ENCODE measurements at regions not wholly inside any gene's neighbourhood (a gene's known extent, or its start where the extent isn't known, plus 50 kb on each side); places are given as distances from the start of the nearest gene placed in this dataset.
"Not testable (repeated sequence)": the region's sequence is repeated elsewhere in the genome, so short reads cannot be mapped to it uniquely, and the experiment has no call there.

DNA sequence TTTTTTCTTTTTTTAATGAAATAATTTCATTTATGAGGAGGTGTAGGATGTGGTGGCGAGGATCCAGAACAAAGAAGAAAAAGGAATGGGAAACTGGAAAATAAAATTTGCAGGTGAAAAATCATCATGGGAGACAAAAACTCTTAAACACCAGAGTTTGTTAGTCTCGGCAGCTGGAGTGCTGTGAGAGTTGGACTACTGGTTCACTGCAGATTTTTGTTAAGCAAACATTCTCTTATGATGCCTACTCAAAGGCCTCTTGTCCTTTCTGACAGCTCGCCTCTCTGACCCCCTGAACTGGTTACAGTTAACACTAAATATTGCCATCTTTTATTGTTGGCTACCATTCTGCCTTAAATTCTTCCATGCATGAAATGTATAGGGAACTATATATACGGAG lies 152.4 kb upstream of the DPH6 start:
- Histone ChIP-seq H3K36me3 (ENCODE audit: control insufficient read depth, insufficient read depth, low read length) (no peaks in the 10 kb centered on the region), H3K27me3 (ENCODE audit: control insufficient read depth, insufficient read depth, low read length) (no peaks in the 10 kb centered on the region), H3K4me3 (ENCODE audit: low read length) (no peak overlapping the region), H3K4me1 (ENCODE audit: control insufficient read depth, insufficient read depth, low read length) (no peaks in the 10 kb centered on the region), H3K27ac (ENCODE audit: low read length) (no peak overlapping the region), H3K9me3 (ENCODE audit: control insufficient read depth, insufficient read depth, low read length) (no peaks in the 10 kb centered on the region)
- no peaks in the 10 kb centered on the region for H3K36me3 Mint-ChIP-seq
- H3K4me1 Mint-ChIP-seq: no peaks in the 10 kb centered on the region
- ATAC-seq (no peak), DNase-seq (no peak)
- no peak overlapping the region for H3K4me3 Mint-ChIP-seq
- H3K27ac Mint-ChIP-seq: no peak overlapping the region
- peaks cover 0 to 3% of the 10 kb centered on the region in 2 donors for H3K9me3 Mint-ChIP-seq
- no peaks in the 10 kb centered on the region for H3K27me3 Mint-ChIP-seq (ENCODE audit: low read depth in 2 of 2)
- TF ChIP-seq, protein P1, sequence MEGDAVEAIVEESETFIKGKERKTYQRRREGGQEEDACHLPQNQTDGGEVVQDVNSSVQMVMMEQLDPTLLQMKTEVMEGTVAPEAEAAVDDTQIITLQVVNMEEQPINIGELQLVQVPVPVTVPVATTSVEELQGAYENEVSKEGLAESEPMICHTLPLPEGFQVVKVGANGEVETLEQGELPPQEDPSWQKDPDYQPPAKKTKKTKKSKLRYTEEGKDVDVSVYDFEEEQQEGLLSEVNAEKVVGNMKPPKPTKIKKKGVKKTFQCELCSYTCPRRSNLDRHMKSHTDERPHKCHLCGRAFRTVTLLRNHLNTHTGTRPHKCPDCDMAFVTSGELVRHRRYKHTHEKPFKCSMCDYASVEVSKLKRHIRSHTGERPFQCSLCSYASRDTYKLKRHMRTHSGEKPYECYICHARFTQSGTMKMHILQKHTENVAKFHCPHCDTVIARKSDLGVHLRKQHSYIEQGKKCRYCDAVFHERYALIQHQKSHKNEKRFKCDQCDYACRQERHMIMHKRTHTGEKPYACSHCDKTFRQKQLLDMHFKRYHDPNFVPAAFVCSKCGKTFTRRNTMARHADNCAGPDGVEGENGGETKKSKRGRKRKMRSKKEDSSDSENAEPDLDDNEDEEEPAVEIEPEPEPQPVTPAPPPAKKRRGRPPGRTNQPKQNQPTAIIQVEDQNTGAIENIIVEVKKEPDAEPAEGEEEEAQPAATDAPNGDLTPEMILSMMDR (IDR thresholded peaks at IDR 0.05): no peak
- 87% methylated on average over 4 of the region's 4 CpGs for whole genome bisulfite sequencing (ENCODE audit: insufficient coverage)
- intact Hi-C loops (cut with micrococcal nuclease): no loop called here

DNA sequence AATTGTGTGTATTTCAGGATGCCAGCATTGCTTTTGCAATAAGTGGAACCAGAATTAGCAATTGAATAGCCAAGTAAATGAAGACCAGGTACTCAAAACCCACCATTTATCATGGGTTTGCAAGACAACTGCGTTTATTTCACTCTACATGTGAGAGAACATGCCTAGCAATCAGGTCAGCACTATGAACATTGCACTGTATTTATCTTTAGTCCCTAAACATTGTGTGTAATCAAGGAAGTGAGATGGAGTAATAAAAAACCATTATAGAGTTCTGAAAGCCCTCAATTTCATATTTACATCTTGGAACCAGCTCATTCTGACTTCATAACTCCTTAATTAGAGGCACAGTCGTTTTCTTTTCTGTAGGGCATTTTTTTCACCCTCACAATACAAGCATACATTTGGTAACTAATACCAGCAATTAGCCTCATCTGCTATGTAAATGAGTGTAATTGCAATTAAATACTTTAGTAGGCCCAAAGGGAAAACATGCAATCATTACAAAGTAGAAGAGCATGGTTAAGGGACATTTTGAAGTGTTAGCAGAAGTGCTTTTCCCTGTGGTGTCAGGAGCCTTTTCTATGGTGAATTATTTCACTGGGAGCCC lies 153.1 kb upstream of the DPH6 start:
- H3K27me3 Mint-ChIP-seq (ENCODE audit: low read depth in 2 of 2): no peaks in the 10 kb centered on the region
- TF ChIP-seq, protein P1 (IDR thresholded peaks at IDR 0.05): no peak
- no peak overlapping the region for H3K4me3 Mint-ChIP-seq
- WGBS (ENCODE audit: insufficient coverage): 83% methylated on average over 1 of the region's 2 CpGs
- ATAC-seq (no peak), DNase-seq (no peak)
- Histone ChIP-seq H3K36me3 (ENCODE audit: control insufficient read depth, insufficient read depth, low read length) (no peaks in the 10 kb centered on the region), H3K4me3 (ENCODE audit: low read length) (no peak overlapping the region), H3K27ac (ENCODE audit: low read length) (no peak overlapping the region), H3K9me3 (ENCODE audit: control insufficient read depth, insufficient read depth, low read length) (no peaks in the 10 kb centered on the region), H3K27me3 (ENCODE audit: control insufficient read depth, insufficient read depth, low read length) (no peaks in the 10 kb centered on the region), H3K4me1 (ENCODE audit: control insufficient read depth, insufficient read depth, low read length) (no peaks in the 10 kb centered on the region)
- intact Hi-C loops (cut with micrococcal nuclease): no loop called here
- no peaks in the 10 kb centered on the region for H3K4me1 Mint-ChIP-seq
- no peak overlapping the region for H3K27ac Mint-ChIP-seq
- peaks cover 0 to 3% of the 10 kb centered on the region in 2 donors for H3K9me3 Mint-ChIP-seq
- no peaks in the 10 kb centered on the region for H3K36me3 Mint-ChIP-seq

DNA sequence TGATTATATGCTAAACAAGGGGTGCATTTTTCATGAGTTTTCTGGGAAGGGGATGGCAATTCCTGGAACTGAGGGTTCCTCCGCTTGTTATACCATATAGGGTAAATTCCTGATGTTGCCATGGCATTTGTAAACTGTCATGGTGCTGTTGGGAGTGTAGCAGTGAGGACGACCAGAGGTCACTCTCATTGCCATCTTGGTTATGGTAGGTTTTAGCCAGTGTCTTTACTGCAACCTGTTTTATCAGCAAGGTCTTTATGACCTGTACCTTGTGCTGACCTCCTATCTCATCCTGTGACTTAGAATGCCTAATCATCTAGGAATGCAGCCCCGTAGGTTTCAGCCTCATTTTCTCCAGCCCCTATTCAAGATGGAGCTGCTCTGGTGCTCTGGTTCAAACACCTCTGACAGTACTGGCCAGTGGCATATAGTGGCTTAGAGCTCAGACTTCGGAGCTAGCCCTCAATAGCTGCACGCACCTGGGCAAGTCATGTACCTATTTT lies 154.2 kb upstream of the DPH6 start:
- H3K9me3 ChIP-seq (ENCODE audit: control insufficient read depth, insufficient read depth, low read length); H3K9me3 Mint-ChIP-seq; H3K4me3 ChIP-seq (ENCODE audit: low read length); H3K27me3 ChIP-seq (ENCODE audit: control insufficient read depth, insufficient read depth, low read length); H3K27me3 Mint-ChIP-seq (ENCODE audit: low read depth in 2 of 2); DNase-seq; H3K4me1 ChIP-seq (ENCODE audit: control insufficient read depth, insufficient read depth, low read length); H3K27ac ChIP-seq (ENCODE audit: low read length); H3K36me3 ChIP-seq (ENCODE audit: control insufficient read depth, insufficient read depth, low read length); H3K27ac Mint-ChIP-seq; ATAC-seq; H3K36me3 Mint-ChIP-seq; H3K4me3 Mint-ChIP-seq; H3K4me1 Mint-ChIP-seq; intact Hi-C loops (cut with micrococcal nuclease): not testable (repeated sequence)
- WGBS (ENCODE audit: insufficient coverage): 92% methylated on average over 4 of the region's 5 CpGs

DNA sequence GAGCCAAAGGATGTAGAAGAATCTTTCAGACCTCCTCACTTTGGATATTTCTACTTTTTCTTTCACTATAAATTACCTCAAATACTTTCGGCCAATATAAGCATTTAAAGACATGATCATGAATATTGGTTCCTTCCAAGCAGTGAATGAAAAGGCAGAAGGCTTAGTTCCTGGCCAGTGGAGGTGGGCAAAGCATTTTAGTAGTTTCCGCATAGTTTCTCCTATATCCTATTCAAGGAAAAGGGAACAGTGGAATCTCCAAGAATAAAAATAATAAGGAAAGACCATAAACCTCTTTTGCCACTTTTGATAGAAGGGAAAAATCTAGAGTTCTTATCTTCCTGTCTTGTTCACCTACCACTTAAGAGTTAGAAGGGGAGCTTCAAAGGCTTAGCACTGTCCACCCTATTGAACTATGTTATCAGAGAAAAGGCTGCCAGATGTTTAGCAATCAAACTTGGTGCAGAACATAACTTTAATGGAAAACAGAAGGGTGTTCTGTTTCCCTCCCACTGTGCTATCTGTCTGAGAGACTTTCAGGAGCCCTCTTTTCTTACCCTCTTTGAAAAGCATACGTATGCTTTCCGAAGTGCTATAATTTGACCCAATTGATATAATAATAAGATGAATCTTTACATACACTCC lies 155.6 kb upstream of the DPH6 start:
- Mint-ChIP-seq H3K27me3 (ENCODE audit: low read depth in 2 of 2) (no peaks in the 10 kb centered on the region), H3K27ac (no peak overlapping the region), H3K9me3 (peaks cover 0 to 3% of the 10 kb centered on the region in 2 donors), H3K4me3 (no peak overlapping the region), H3K36me3 (no peaks in the 10 kb centered on the region), H3K4me1 (no peaks in the 10 kb centered on the region)
- no peaks in the 10 kb centered on the region for H3K4me1 ChIP-seq (ENCODE audit: control insufficient read depth, insufficient read depth, low read length)
- H3K27ac ChIP-seq (ENCODE audit: low read length): no peak overlapping the region
- no peak for DNase-seq
- intact Hi-C loops (cut with micrococcal nuclease): no loop called here
- TF ChIP-seq, protein P1 (IDR thresholded peaks at IDR 0.05): no peak
- no peak for ATAC-seq
- H3K36me3 ChIP-seq (ENCODE audit: control insufficient read depth, insufficient read depth, low read length): no peaks in the 10 kb centered on the region
- H3K27me3 ChIP-seq (ENCODE audit: control insufficient read depth, insufficient read depth, low read length): no peaks in the 10 kb centered on the region
- no peak overlapping the region for H3K4me3 ChIP-seq (ENCODE audit: low read length)
- H3K9me3 ChIP-seq (ENCODE audit: control insufficient read depth, insufficient read depth, low read length): no peaks in the 10 kb centered on the region
- WGBS (ENCODE audit: insufficient coverage): 86% methylated on average over 1 of the region's 4 CpGs

All from natural killer cell (primary cell).